CD4-positive, alpha-beta memory T cell (primary cell): ENCODE measurements at regions not wholly inside any gene's neighbourhood (a gene's known extent, or its start where the extent isn't known, plus 50 kb on each side); places are given as distances from the start of the nearest gene placed in this dataset.
A peak's percentile ranks its signal among the peaks of the same experiment; 100 is the strongest.

Experiments
- CTCF ChIA-PET: fragments of 350-600 bp; sonication (Branson Sonifier 250); formaldehyde crosslinking; loops from one replicate; lab custom pipeline; 2021; ENCODE audit warnings: inconsistent platforms; ENCODE audit not compliant: partially characterized antibody; lab: Charles Lee
- POLR2A ChIA-PET: fragments of 350-600 bp; sonication (Branson Sonifier 250); formaldehyde crosslinking; loops from one replicate; lab custom pipeline; 2021; ENCODE audit not compliant: partially characterized antibody; lab: Charles Lee
- DNase-seq, 5 donors: peaks; one replicate each; pipeline versions ENCODE4 v3.0.0 to v3.0.0-alpha.2; 2020 to 2022; ENCODE audit warnings: mixed read lengths in 1 of 5
- H3K27ac ChIP-seq: one replicate; pipeline ENCODE4 v1.7.0; 2013; ENCODE audit warnings: low read depth, low read length
- H3K27me3 ChIP-seq: 2 replicates; pipeline ENCODE4 v1.7.0; 2013; ENCODE audit warnings: mild to moderate bottlenecking, low read length, moderate library complexity; ENCODE audit not compliant: insufficient read depth
- H3K36me3 ChIP-seq: 2 replicates; pipeline ENCODE4 v1.7.0; 2013; ENCODE audit warnings: mild to moderate bottlenecking, low read length, moderate library complexity; ENCODE audit not compliant: insufficient read depth
- H3K4me1 ChIP-seq: 2 replicates; pipeline ENCODE4 v1.7.0; 2013; ENCODE audit warnings: mild to moderate bottlenecking, low read length, moderate library complexity; ENCODE audit not compliant: insufficient read depth
- H3K4me3 ChIP-seq, 2 donors: one replicate each; pipeline ENCODE4 v1.7.0; 2013; ENCODE audit warnings: low read length in 2 of 2, mild to moderate bottlenecking in 1 of 2
- H3K9me3 ChIP-seq, 2 donors: one replicate each; pipeline ENCODE4 v1.7.0; 2013; ENCODE audit warnings: low read length in 2 of 2, control low read depth in 1 of 2; ENCODE audit not compliant: control insufficient read depth in 1 of 2
- H3K27ac Mint-ChIP-seq, 7 donors: one replicate each; pipeline ENCODE4 v1.8.0; 2020 to 2021; ENCODE audit warnings: mixed read lengths in 7 of 7, mild to moderate bottlenecking in 6 of 7, inconsistent platforms in 3 of 7, moderate library complexity in 3 of 7
- H3K27me3 Mint-ChIP-seq, 2 donors: one replicate each; pipeline ENCODE4 v1.8.0; 2020 to 2021; ENCODE audit warnings: mixed read lengths in 2 of 2
- H3K36me3 Mint-ChIP-seq, 2 donors: one replicate each; pipeline ENCODE4 v1.8.0; 2020 to 2021; ENCODE audit warnings: mixed read lengths in 2 of 2, inconsistent platforms in 1 of 2, mild to moderate bottlenecking in 1 of 2
- H3K4me1 Mint-ChIP-seq, 4 donors: one replicate each; pipeline ENCODE4 v1.8.0; 2020 to 2021; ENCODE audit warnings: mixed read lengths in 4 of 4, mild to moderate bottlenecking in 1 of 4
- H3K4me3 Mint-ChIP-seq, 8 donors: one replicate each; pipeline ENCODE4 v1.8.0; 2020 to 2021; ENCODE audit warnings: mixed read lengths in 8 of 8, mild to moderate bottlenecking in 7 of 8, moderate library complexity in 6 of 8, inconsistent platforms in 3 of 8
- H3K9me3 Mint-ChIP-seq, 8 donors: one replicate each; pipeline ENCODE4 v1.8.0; 2020 to 2021; ENCODE audit warnings: mixed read lengths in 8 of 8, mild to moderate bottlenecking in 5 of 8, inconsistent platforms in 3 of 8, moderate library complexity in 1 of 8
- intact Hi-C: fragments of 100-400 bp; cut with micrococcal nuclease; formaldehyde crosslinking; loops from one replicate; pipeline ENCODE4 v1.15.1; 2023

GRCh38 chr6:18585032-18585573, 198.0 kb downstream of the RNF144B start:
- Histone ChIP-seq H3K27me3 (no peaks in the 10 kb centered on the region), H3K27ac (no peak overlapping the region), H3K4me1 (no peaks in the 10 kb centered on the region), H3K4me3 (no peak overlapping the region), H3K36me3 (no peaks in the 10 kb centered on the region), H3K9me3 (no peaks in the 10 kb centered on the region)
- POLR2A ChIA-PET, result no interaction called here
- DNase-seq, result no peak
- Mint-ChIP-seq H3K4me3 (no peak overlapping the region), H3K9me3 (peaks cover 0 to 2% (median 0%) of the 10 kb centered on the region in 8 donors), H3K27me3 (peaks cover 3 to 11% of the 10 kb centered on the region in 2 donors), H3K27ac (no peak overlapping the region), H3K36me3 (no peaks in the 10 kb centered on the region), H3K4me1 (no peaks in the 10 kb centered on the region)
- intact Hi-C loops, result no loop called here
- CTCF ChIA-PET, result interaction anchor here (2.1 kb wide), 1 partner anchor 11 kb away, joined by 6 read pairs; no protein-coding TSS in a partner anchor

GRCh38 chr6:18586133-18586532, 199.0 kb downstream of the RNF144B start:
- no peaks in the 10 kb centered on the region for H3K27me3 ChIP-seq
- no peak overlapping the region for H3K27ac ChIP-seq
- H3K4me1 ChIP-seq, result no peaks in the 10 kb centered on the region
- Mint-ChIP-seq H3K4me1 (no peaks in the 10 kb centered on the region), H3K27me3 (peaks cover 3 to 6% of the 10 kb centered on the region in 2 donors), H3K36me3 (no peaks in the 10 kb centered on the region), H3K9me3 (peaks cover 0 to 2% (median 0%) of the 10 kb centered on the region in 8 donors), H3K27ac (no peak overlapping the region), H3K4me3 (no peak overlapping the region)
- no peaks in the 10 kb centered on the region for H3K36me3 ChIP-seq
- ChIA-PET CTCF (no interaction called here), POLR2A (no interaction called here)
- H3K9me3 ChIP-seq, result no peaks in the 10 kb centered on the region
- intact Hi-C loops, result no loop called here
- no peak overlapping the region for H3K4me3 ChIP-seq
- DNase-seq, result no peak

GRCh38 chr6:18595774-18596530, 208.8 kb downstream of the RNF144B start:
- intact Hi-C loops, result no loop called here
- H3K36me3 Mint-ChIP-seq, result no peaks in the 10 kb centered on the region

GRCh38 chr6:18596531-18596835, 209.3 kb downstream of the RNF144B start:
- intact Hi-C loops, result no loop called here
- no peaks in the 10 kb centered on the region for H3K9me3 ChIP-seq
- H3K27me3 ChIP-seq, result no peaks in the 10 kb centered on the region
- H3K9me3 Mint-ChIP-seq, result no peaks in the 10 kb centered on the region
- H3K36me3 Mint-ChIP-seq, result no peaks in the 10 kb centered on the region
- POLR2A ChIA-PET, result no interaction called here
- no peak for DNase-seq
- no peaks in the 10 kb centered on the region for H3K36me3 ChIP-seq
- H3K4me3 Mint-ChIP-seq, result peak overlapping the region in 2 of 8 donors; percentile 4 to 24
- H3K27me3 Mint-ChIP-seq, result peaks cover 1 to 11% of the 10 kb centered on the region in 2 donors
- H3K4me3 ChIP-seq, result no peak overlapping the region
- H3K4me1 Mint-ChIP-seq, result peaks cover 0 to 3% (median 1%) of the 10 kb centered on the region in 4 donors
- H3K4me1 ChIP-seq, result no peaks in the 10 kb centered on the region
- no peak overlapping the region for H3K27ac ChIP-seq
- no peak overlapping the region for H3K27ac Mint-ChIP-seq
- CTCF ChIA-PET, result interaction anchor here (1.1 to 5.6 kb wide), 7 partner anchors 10 to 57 kb away, joined by 3 to 38 read pairs (median 3); no protein-coding TSS in a partner anchor

More at GRCh38 chr6:18595774-18596530, 208.8 kb downstream of the RNF144B start:
- Histone ChIP-seq H3K4me3 (no peak overlapping the region), H3K4me1 (no peaks in the 10 kb centered on the region), H3K36me3 (no peaks in the 10 kb centered on the region), H3K9me3 (no peaks in the 10 kb centered on the region), H3K27me3 (no peaks in the 10 kb centered on the region), H3K27ac (no peak overlapping the region)
- peak in 4 of 5 donors; percentile 13 to 33 (median 23) for DNase-seq
- ChIA-PET POLR2A (no interaction called here), CTCF (interaction anchor here (1.1 to 5.6 kb wide), 7 partner anchors 11 to 57 kb away, joined by 3 to 38 read pairs (median 3); no protein-coding TSS in a partner anchor)
- peaks cover 1 to 9% of the 10 kb centered on the region in 2 donors for H3K27me3 Mint-ChIP-seq
- peaks cover 0 to 3% (median 1%) of the 10 kb centered on the region in 4 donors for H3K4me1 Mint-ChIP-seq
- H3K27ac Mint-ChIP-seq, result no peak overlapping the region
- peak overlapping the region in 2 of 8 donors; percentile 4 to 24 for H3K4me3 Mint-ChIP-seq
- no peaks in the 10 kb centered on the region for H3K9me3 Mint-ChIP-seq

DNA sequence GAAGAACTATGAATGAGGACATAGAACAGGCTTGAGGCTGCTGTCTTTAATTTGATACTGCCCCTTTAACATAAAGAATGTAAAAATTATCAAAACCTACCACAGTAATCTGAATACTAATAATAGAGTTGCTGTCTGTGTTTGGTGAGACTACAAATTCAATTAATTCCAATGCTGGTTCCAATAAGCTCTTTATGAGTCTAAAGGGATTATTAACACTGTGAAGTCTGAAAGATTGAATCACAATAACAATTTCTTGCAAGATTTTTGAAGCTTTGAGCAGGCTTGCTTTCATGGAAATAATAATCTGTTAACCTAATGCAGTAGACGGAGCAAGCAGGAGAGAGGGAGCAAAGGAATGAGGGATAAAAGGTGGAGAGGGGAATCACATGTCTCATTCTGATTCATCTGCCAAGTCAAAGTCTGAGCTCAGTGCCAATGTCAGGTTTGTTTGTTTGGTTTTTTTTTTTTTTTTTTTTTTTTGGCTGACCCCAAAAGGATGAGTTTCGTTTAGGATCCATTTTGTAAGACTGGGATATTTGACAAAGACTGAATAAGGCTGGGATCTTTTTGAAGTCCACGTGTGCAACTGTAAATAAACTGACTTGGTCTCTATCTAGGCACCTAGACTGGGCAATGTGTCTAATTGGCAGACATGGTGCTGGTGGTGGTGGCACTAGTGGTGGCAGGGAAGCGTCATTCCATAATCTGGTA, 211.6 kb downstream of the RNF144B start:
- Mint-ChIP-seq H3K4me3 (no peak overlapping the region), H3K36me3 (no peaks in the 10 kb centered on the region), H3K27ac (no peak overlapping the region), H3K4me1 (peaks cover 0 to 3% (median 1%) of the 10 kb centered on the region in 4 donors), H3K9me3 (no peaks in the 10 kb centered on the region), H3K27me3 (peaks cover 1 to 9% of the 10 kb centered on the region in 2 donors)
- intact Hi-C loops, result no loop called here
- CTCF ChIA-PET, result interaction anchor here (0.6 to 5.6 kb wide), 7 partner anchors 8 to 1718 kb away, joined by 3 to 38 read pairs (median 3); no protein-coding TSS in a partner anchor
- H3K36me3 ChIP-seq, result no peaks in the 10 kb centered on the region
- no peaks in the 10 kb centered on the region for H3K9me3 ChIP-seq
- no peak overlapping the region for H3K27ac ChIP-seq
- DNase-seq, result no peak
- POLR2A ChIA-PET, result no interaction called here
- no peak overlapping the region for H3K4me3 ChIP-seq
- no peaks in the 10 kb centered on the region for H3K4me1 ChIP-seq
- no peaks in the 10 kb centered on the region for H3K27me3 ChIP-seq

DNA sequence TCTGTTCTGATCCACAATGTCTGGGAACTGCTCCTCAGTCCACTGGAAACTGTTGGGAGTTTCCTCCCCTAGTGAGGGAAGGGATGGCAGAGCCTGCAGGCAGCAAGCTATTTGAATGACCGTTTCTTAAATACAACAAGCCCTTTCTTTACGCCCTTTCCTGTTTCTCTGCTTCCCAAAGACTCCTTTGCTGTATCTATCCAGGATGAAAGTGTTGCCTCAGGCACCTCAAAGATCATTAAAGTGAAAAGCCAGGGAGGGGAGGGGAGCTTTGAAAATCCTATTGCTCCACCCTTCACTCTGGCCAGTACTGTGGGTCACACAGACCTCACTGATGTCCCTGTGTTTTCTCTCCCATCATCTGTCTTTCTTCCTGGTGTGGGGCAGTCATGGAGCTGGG, 213.1 kb downstream of the RNF144B start:
- Histone ChIP-seq H3K4me1 (no peaks in the 10 kb centered on the region), H3K27me3 (no peaks in the 10 kb centered on the region), H3K36me3 (no peaks in the 10 kb centered on the region), H3K4me3 (no peak overlapping the region), H3K27ac (no peak overlapping the region), H3K9me3 (no peaks in the 10 kb centered on the region)
- peaks cover 1 to 9% of the 10 kb centered on the region in 2 donors for H3K27me3 Mint-ChIP-seq
- intact Hi-C loops, result no loop called here
- DNase-seq, result no peak
- POLR2A ChIA-PET, result no interaction called here
- H3K9me3 Mint-ChIP-seq, result peaks cover 0 to 3% (median 0%) of the 10 kb centered on the region in 8 donors
- H3K4me3 Mint-ChIP-seq, result no peak overlapping the region
- CTCF ChIA-PET, result no interaction called here
- peaks cover 0 to 3% (median 1%) of the 10 kb centered on the region in 4 donors for H3K4me1 Mint-ChIP-seq
- H3K27ac Mint-ChIP-seq, result no peak overlapping the region
- no peaks in the 10 kb centered on the region for H3K36me3 Mint-ChIP-seq

DNA sequence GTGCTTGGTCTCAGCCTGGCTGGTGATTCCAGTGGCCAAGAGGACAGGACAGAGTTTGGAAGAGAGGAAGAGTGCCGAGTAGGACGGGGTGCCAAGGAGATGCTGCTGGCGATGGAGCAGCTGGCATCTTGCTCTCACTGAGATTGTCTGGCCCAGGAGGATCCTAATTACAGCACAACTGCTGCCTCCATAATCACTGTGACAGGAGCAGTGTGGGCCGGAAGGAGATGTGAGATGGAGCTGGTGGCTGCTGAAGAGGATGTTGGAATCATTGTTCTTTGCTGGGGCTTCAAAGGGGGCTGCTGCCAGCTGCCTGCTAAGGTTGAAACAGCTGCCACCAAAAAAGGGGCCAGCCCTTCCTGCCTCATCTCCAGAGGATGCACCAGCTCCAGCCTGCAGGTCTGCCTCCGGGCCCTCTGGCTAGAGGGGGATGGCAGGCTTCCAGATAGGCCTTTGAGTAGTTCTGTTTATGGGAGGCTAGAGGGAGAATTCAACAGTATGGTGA, 214.4 kb downstream of the RNF144B start:
- CTCF ChIA-PET, result interaction anchor here (1.1 kb wide), 1 partner anchor 13 kb away, joined by 3 read pairs; no protein-coding TSS in a partner anchor
- H3K27ac Mint-ChIP-seq, result no peak overlapping the region

More for the DNA sequence above, 214.4 kb downstream of the RNF144B start:
- Histone ChIP-seq H3K36me3 (no peaks in the 10 kb centered on the region), H3K27me3 (no peaks in the 10 kb centered on the region), H3K4me3 (no peak overlapping the region), H3K9me3 (no peaks in the 10 kb centered on the region), H3K27ac (no peak overlapping the region), H3K4me1 (no peaks in the 10 kb centered on the region)
- peaks cover 1 to 6% of the 10 kb centered on the region in 2 donors for H3K27me3 Mint-ChIP-seq
- H3K9me3 Mint-ChIP-seq, result peaks cover 0 to 3% (median 0%) of the 10 kb centered on the region in 8 donors
- POLR2A ChIA-PET, result no interaction called here
- H3K4me1 Mint-ChIP-seq, result no peaks in the 10 kb centered on the region
- H3K36me3 Mint-ChIP-seq, result no peaks in the 10 kb centered on the region
- H3K4me3 Mint-ChIP-seq, result no peak overlapping the region
- intact Hi-C loops, result no loop called here
- no peak for DNase-seq
